Suppressor macrophage treated with lipopolysaccharide for 1 hour (primary cell): ENCODE measurements at regions not wholly inside any gene's neighbourhood (a gene's known extent, or its start where the extent isn't known, plus 50 kb on each side); places are given as distances from the start of the nearest gene placed in this dataset.
"Not testable (repeated sequence)": the region's sequence is repeated elsewhere in the genome, so short reads cannot be mapped to it uniquely, and the experiment has no call there.

Experiments used
- DNase-seq, 3 donors: peaks; one replicate each; pipeline ENCODE4 v3.0.0-alpha.2; 2020 to 2022

GRCh38 chr1:181260271-181260670 lies 171.8 kb downstream of the IER5 start:
- DNase-seq, result no peak

GRCh38 chr1:181260994-181261393 lies 172.5 kb downstream of the IER5 start:
- DNase-seq, result no peak

- no peak for DNase-seq
These were observed 173.6 kb downstream of the IER5 start for GRCh38 chr1:181262069-181262468.

GRCh38 chr1:181263444-181263843 lies 174.9 kb downstream of the IER5 start:
- no peak for DNase-seq

DNA sequence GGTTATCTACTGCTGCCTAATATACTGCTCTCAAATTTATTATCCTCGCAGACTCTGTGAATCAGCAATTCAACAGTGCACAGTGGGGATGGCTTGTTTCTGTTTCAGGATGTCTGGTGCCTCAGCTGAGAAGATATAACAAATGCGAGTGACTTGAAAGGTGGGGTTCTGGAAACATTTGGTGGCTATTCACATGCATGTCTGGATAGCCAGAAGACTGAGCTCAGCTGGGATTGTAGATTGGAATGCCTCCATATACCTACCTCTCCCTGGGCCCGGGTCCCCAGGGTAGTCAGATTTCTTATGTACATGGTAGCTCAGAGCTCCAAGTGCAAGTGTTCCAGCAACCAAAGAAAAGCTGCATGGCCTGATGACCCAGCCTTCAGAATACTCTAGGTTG lies 176.3 kb downstream of the IER5 start:
- DNase-seq, result no peak

DNA sequence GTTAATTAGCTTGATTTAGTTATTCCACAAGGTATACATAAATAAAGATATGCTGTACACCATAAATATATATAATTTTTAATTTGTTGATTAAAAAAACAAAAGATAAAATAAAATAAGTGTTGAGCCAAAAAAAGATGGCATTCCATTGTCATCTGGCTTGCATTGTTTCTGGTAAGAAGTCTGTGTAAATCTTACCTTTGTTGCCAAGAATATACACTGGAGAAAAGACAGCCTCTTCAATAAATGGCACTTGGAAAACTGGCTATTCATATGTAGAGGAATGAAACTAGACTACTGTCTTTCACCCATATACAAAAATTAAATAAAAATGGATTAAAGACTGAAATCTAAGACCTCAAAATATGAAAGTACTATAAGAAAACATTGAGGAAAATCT lies 196.5 kb downstream of the IER5 start:
- DNase-seq, result no peak

GRCh38 chr1:181295217-181295616 lies 188.1 kb upstream of the CACNA1E start:
- no peak for DNase-seq

GRCh38 chr1:181296180-181296579 lies 187.1 kb upstream of the CACNA1E start:
- no peak for DNase-seq

DNA sequence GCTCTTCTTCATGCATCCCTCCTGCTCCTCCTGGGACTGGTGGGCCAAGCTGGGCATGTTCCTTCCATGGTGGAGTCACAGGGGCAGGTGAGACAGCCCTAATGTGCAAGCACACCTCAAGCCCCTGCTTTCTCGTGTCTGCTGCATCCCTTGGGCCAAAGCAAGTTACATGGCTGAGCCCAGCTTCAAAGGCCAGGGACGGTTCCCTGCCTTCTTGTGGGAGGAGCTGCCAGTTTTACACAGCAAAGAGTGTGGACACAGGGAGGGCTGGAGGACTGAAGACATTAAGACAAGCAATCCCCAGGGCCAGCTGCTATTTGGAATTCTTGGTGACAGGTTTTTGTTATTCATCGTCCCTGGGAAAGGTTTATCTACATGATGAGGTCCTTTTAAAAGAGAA lies 175.2 kb upstream of the CACNA1E start:
- no peak for DNase-seq

- no peak for DNase-seq
These were observed 172.8 kb upstream of the CACNA1E start for GRCh38 chr1:181310560-181310959.

DNA sequence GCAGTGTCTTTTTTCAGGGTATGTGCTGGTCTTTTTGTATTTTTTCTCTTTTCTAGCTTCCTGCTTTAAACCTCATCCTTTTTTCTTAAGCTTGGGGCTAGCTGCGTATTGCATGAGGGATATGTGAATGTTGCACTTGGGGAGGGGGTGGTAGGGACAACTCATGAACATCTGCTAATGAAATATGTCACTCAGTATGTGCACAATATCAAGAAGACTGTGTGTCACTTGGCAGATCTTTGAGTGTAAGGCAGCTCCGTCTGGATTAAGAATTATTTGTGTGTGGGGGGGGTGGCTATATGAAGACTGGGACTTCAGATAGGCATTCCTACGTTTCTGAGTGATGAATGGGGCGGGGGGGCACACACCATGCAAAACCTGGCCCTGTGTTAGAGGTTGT lies 170.4 kb upstream of the CACNA1E start:
- no peak for DNase-seq

DNA sequence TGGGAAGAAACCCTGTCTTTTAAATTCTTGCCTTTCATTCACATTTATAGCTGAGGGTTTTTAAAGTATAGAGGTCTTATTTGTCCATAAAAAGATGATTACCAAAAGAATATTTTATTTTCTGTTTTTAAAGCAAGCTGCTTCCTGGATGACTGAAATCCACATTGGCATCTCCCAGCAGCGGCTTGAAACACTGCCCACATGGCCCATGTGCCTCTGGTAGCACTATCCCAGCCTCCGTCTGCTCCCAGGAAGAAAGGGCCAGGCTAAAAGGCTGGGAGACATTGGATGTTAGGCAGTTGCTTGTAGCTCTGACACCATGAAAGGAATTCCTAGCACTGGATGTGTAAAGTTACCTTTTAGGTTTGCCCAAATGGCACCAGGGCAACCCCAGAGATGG lies 169.9 kb upstream of the CACNA1E start:
- no peak for DNase-seq

- DNase-seq, result no peak
These were observed 169.3 kb upstream of the CACNA1E start for GRCh38 chr1:181314010-181314409.

GRCh38 chr1:181314959-181315358 lies 168.4 kb upstream of the CACNA1E start:
- DNase-seq, result no peak

- DNase-seq, result no peak
These were observed 165.9 kb upstream of the CACNA1E start for GRCh38 chr1:181317261-181317930.

DNA sequence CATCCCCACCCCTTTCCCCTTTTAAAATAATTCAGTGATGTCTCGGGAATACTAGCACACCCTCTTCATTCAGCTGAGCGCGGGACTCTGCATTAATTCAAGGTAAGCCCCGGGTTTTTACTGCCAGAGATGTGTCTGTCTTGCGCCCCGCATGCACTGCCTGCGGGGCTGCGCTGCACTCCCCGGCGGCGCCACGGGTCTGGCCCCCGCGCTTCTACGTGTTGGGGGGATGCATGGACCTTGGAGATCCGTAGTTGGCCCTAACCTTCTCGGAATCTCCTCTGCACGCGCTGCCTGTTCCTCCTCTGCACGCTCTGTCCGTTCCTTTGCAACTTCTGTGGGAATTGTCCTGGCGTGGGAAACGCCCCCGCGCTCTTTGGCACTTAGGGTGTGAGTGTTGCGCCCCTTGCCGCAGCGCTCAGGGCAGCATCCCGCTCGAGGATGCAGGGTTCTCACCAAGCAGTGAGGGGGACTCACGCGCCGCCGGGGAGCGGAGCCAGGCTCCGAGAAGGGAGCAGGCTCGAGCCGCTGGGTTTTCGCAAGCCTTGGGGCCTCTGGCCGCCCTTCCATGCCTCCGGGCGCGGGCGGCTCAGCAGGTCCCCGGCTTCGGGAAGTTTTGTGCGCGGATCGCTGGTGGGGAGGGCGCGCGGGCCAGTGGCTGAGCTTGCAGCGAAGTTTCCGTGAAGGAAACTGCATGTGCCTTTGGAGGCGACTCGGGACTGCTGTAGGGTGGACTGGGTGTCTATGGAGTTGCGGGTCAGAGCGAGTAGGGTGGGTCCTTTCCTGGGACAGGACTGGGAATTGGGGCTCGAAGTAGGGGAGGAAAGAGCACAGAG lies 165.1 kb upstream of the CACNA1E start:
- peak in 1 of 3 donors; percentile 10 for DNase-seq

- no peak for DNase-seq
These were observed 164.5 kb upstream of the CACNA1E start for GRCh38 chr1:181318858-181319235.

DNA sequence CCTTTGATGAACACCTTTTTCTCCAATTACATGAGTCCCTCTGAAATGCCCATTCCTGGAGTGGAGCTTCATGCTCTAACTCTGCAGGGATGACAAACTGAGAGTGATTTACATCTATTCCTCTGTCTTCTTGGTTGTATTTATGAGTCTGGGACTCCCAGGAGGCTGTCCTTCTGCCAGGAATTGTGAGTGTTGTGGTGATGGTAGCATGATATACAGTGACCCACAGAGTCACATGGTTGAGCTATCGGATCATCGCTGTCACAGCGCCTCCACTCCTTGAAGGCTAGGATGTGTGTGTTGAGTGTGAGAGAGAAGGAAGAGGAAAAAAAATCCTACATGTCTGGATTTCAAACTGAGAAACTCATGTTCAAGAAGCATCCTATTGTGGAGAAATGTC lies 163.4 kb upstream of the CACNA1E start:
- DNase-seq, result no peak

- DNase-seq, result no peak
These were observed 158.3 kb upstream of the CACNA1E start for GRCh38 chr1:181324797-181325616.

DNA sequence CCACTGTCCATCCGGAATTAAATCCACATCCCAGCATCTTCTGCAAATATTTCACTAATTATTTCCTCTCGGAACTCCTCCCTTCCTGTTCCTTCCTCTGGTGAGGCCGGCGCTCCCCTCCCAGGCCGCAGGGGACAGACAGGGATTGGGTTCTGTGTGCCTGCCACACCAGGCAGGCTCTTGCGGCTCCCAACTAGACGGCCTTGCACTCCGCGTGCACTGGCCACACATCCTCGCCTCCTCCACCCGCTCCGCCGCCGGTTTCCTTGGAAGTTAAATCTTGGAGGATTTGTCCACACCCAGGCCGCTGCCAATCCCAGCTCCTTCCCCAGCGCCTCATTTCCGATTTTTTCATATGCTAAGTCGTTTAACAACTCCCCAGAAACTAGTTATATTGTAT lies 157.6 kb upstream of the CACNA1E start:
- DNase-seq, result not testable (repeated sequence)

DNA sequence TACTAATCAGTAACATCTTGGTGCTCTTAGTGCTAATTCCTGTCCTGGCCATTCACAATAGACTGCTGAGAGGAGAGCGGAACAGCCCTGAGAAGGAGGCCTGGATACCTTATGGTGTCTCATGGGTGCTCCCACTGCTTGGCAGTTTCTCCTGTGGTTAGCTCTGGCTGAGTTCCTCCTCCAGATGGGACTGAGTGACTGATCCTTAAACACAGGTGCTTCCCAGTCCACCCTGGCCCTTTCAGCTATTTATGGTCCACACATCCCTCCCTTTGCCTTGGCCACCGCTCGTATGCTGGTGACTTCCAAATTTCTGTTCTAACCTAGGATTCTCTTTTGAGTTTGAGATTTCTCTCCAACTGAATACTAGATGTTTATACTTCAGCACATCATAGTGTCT lies 157.0 kb upstream of the CACNA1E start:
- no peak for DNase-seq

DNA sequence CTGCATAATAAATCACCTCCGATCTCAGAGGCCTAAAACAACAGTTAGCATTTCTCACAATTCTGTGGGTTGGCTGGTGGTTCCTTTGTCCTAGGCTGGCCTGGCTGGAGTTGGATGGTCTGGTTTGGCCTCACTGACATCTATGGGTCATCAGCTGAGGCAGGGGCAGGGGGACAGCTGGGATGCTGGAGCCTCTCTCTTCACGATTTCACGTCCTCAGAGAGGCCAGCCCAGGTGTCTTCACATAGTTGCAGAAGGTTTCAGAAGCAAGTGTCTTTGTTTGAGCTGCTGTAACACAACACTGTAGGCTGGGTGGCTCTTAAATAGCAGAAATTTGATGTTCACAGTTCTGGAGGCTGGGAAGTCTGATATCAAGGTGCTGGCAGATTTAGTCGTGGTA lies 155.5 kb upstream of the CACNA1E start:
- no peak for DNase-seq

DNA sequence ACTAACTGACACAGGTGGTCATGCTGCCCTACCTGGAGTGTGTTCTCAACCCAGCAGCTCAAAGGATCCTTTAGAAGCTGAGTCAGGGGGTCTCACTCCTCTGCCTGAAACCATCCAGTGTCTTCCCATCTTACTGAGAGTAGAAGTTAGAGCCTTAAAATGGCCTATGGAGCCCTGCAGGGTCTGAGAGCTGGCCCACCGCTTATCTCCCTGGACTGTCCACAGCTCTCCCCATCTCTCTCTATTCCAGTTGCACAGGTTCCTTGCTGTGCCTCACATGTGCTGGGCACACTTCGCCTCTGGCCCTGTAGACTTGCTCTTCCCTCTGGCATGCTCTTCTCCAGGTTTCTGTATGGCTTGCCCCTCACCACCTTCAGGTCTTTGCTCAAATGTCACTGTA lies 148.6 kb upstream of the CACNA1E start:
- no peak for DNase-seq

DNA sequence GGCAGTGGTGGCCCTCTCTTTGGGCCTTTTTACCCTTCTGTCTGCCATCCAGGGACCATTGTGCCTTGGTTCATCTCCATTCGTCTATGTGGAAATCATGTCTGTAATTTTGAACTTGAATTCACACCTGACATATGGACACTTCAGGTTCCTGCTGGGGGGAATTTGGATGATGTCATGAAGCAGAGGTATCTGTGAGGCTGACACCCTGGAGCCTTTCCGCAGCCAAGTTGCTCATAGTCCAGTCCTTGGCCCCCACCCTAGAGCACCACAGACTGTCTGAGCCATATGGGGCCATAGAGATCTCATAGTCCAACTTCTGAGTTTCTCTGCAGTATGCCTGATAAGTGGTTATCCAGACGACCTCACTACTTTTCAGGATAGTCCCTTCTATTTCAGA lies 147.7 kb upstream of the CACNA1E start:
- DNase-seq, result no peak
